Spleen (tissue), 11 donors: ENCODE measurements at regions not wholly inside any gene's neighbourhood (a gene's known extent, or its start where the extent isn't known, plus 50 kb on each side); places are given as distances from the start of the nearest gene placed in this dataset.

Experiments
- DNase-seq: peaks from one replicate; pipeline ENCODE4 v3.0.0-alpha.2; 2020
- H3K27ac ChIP-seq, 8 donors: fragments of 200-600 bp; sonication (generic) in 7 of 8; 1 replicate in 4 of 8; 2 replicates in 4 of 8; pipeline versions ENCODE4 v1.5.0 to v1.8.0; 2016 to 2021; ENCODE audit warnings: inconsistent platforms in 4 of 8, mild to moderate bottlenecking in 4 of 8, moderate library complexity in 1 of 8
- H3K27me3 ChIP-seq, 7 donors: fragments of 200-600 bp; sonication (generic) in 6 of 7; replicated peaks in 1 of 7; 1 replicate in 4 of 7; 2 replicates in 3 of 7; pipeline versions ENCODE4 v1.5.0 to v1.8.0; 2016 to 2021; ENCODE audit warnings: inconsistent platforms in 3 of 7, mild to moderate bottlenecking in 1 of 7
- H3K36me3 ChIP-seq, 6 donors: fragments of 200-600 bp; sonication (generic) in 5 of 6; 1 replicate in 4 of 6; 2 replicates in 2 of 6; pipeline versions ENCODE4 v1.5.0 to v1.8.0; 2016 to 2021; ENCODE audit warnings: inconsistent platforms in 2 of 6
- H3K4me1 ChIP-seq, 6 donors: fragments of 200-600 bp; sonication (generic) in 5 of 6; 1 replicate in 3 of 6; 2 replicates in 3 of 6; pipeline versions ENCODE4 v1.5.0 to v1.8.0; 2016 to 2021; ENCODE audit warnings: inconsistent platforms in 3 of 6
- H3K4me3 ChIP-seq, 8 donors: fragments of 200-600 bp; sonication (generic) in 7 of 8; 1 replicate in 4 of 8; 2 replicates in 4 of 8; pipeline versions ENCODE4 v1.5.0 to v1.8.0; 2016 to 2021; ENCODE audit warnings: inconsistent platforms in 4 of 8, mild to moderate bottlenecking in 4 of 8, moderate library complexity in 2 of 8
- H3K9me3 ChIP-seq, 8 donors: fragments of 200-600 bp; sonication (generic) in 7 of 8; 1 replicate in 4 of 8; 2 replicates in 4 of 8; pipeline versions ENCODE4 v1.5.0 to v1.8.0; 2016 to 2021; ENCODE audit warnings: inconsistent platforms in 4 of 8
- POLR2A ChIP-seq, 3 donors: fragments of 450-650 bp; IDR thresholded peaks; one replicate each; pipeline ENCODE4 v1.5.1; 2017; ENCODE audit warnings: antibody characterized with exemption in 3 of 3, mild to moderate bottlenecking in 1 of 3
- POLR2AphosphoS5 ChIP-seq, 3 donors: sonication (generic); formaldehyde crosslinking; IDR thresholded peaks; one replicate each; pipeline ENCODE4 v1.5.1; 2017; ENCODE audit warnings: antibody characterized with exemption in 3 of 3
- WGBS, 5 donors: extraction: QIAGEN DNeasy Blood & Tissue Kit in 3 of 5; methylation state at CpG; one replicate each; pipeline versions ENCODE4 v1.1.5 to v1.1.7; 2013 to 2018; 5-methylcytosine and 5-hydroxymethylcytosine counted together
- intact Hi-C: fragments of 100-400 bp; cut with DNase I; formaldehyde crosslinking; loops from one replicate; pipeline ENCODE4 v1.15.0; 2023; ENCODE audit warnings: low total_unique reads
- TF ChIP-seq, protein P1 (sequence below), 11 experiments: fragments of 200-600 bp in 7 of 11; fragments of 450-650 bp in 4 of 11; sonication (generic) in 4 of 11; IDR thresholded peaks in 8 of 11; conservative IDR thresholded peaks in 3 of 11; 1 replicate in 7 of 11; 2 replicates in 4 of 11; pipeline versions ENCODE4 v1.4.0 to v1.8.0; 2016 to 2021; ENCODE audit warnings: antibody characterized with exemption in 11 of 11, inconsistent platforms in 4 of 11, mild to moderate bottlenecking in 1 of 11
- donor health status: healthy with polysubstance abuse.
- donor health status: DM: no; HTN: no; CAD: no; lungs with moderate emphysema.
- donor health status: DM: no; HTN: no; CAD: no.
- donor health status: Bipolar disorder and iron deficiency.
- donor health status: healthy.
- donor health status: DM: no; HTN: no; CAD: no.
- donor health status: DM: yes; HTN: yes; CAD: no.

DNA sequence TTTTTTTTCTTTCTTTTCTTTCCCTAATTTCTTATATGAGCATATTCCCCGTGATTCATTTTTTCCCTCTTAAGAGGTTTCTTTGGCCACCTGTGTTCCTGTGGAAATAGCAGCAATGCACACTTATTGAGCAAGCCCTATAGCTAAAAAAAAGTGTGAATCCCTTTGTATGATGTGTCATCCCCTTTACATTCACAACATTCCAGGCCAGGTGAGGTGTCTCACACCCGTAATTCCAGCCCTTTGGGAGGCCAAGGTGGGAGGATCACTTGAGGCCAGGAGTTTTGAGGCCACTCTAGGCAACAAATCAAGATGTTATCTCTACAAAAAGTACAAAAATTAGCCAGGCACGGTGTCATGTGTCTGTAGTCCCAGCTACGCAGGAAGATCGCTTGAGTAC is 700.4 kb upstream of the TBX3 start:
- WGBS, 5 donors, result 84 to 93% (median 87%) methylated on average over 5 of the region's 5 CpGs
- intact Hi-C loops, result no loop called here
- no peak for TF ChIP-seq POLR2A (IDR thresholded peaks at IDR 0.05)
- TF ChIP-seq POLR2AphosphoS5 (IDR thresholded peaks at IDR 0.05), result no peak
- TF ChIP-seq, protein P1, sequence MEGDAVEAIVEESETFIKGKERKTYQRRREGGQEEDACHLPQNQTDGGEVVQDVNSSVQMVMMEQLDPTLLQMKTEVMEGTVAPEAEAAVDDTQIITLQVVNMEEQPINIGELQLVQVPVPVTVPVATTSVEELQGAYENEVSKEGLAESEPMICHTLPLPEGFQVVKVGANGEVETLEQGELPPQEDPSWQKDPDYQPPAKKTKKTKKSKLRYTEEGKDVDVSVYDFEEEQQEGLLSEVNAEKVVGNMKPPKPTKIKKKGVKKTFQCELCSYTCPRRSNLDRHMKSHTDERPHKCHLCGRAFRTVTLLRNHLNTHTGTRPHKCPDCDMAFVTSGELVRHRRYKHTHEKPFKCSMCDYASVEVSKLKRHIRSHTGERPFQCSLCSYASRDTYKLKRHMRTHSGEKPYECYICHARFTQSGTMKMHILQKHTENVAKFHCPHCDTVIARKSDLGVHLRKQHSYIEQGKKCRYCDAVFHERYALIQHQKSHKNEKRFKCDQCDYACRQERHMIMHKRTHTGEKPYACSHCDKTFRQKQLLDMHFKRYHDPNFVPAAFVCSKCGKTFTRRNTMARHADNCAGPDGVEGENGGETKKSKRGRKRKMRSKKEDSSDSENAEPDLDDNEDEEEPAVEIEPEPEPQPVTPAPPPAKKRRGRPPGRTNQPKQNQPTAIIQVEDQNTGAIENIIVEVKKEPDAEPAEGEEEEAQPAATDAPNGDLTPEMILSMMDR (IDR thresholded peaks at IDR 0.05 in 8 of 11, conservative IDR thresholded peaks at IDR 0.05 in 3 of 11), result no peak

DNA sequence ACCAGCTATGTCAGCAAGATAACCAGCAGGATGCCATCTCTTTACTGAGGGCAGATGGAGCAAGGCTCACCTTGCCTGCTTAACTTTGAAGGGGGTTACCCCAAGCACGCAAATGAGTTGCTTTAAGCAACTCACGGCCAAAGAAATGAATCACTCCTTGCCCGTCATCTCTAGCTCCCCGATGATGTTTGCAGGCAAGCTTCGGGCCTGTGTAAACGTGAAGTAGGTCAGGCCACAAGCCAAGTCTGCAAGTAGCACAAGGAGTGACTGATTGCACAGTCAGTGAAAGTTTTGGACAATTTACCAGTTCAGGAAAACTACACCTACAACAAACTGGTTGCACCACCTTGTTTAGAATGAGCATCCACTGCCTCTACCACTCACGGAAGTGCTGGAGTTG is 699.7 kb upstream of the TBX3 start:
- DNase-seq, result no peak
- Histone ChIP-seq H3K9me3 (no peaks in the 10 kb centered on the region), H3K4me3 (no peak overlapping the region), H3K27me3 (peaks cover 0 to 13% (median 0%) of the 10 kb centered on the region in 7 donors), H3K4me1 (no peaks in the 10 kb centered on the region), H3K36me3 (no peaks in the 10 kb centered on the region), H3K27ac (no peak overlapping the region)
- WGBS, 5 donors, result 75 to 95% (median 87%) methylated on average over 7 of the region's 7 CpGs
- intact Hi-C loops, result no loop called here
- TF ChIP-seq POLR2A (IDR thresholded peaks at IDR 0.05) (no peak), POLR2AphosphoS5 (IDR thresholded peaks at IDR 0.05) (no peak)
- TF ChIP-seq, protein P1 (IDR thresholded peaks at IDR 0.05 in 8 of 11, conservative IDR thresholded peaks at IDR 0.05 in 3 of 11), result no peak

More for the DNA sequence above, 700.4 kb upstream of the TBX3 start:
- Histone ChIP-seq H3K27me3 (peaks cover 0 to 9% (median 0%) of the 10 kb centered on the region in 7 donors), H3K27ac (no peak overlapping the region), H3K4me1 (no peaks in the 10 kb centered on the region), H3K36me3 (no peaks in the 10 kb centered on the region), H3K4me3 (no peak overlapping the region), H3K9me3 (no peaks in the 10 kb centered on the region)
- DNase-seq, result no peak

DNA sequence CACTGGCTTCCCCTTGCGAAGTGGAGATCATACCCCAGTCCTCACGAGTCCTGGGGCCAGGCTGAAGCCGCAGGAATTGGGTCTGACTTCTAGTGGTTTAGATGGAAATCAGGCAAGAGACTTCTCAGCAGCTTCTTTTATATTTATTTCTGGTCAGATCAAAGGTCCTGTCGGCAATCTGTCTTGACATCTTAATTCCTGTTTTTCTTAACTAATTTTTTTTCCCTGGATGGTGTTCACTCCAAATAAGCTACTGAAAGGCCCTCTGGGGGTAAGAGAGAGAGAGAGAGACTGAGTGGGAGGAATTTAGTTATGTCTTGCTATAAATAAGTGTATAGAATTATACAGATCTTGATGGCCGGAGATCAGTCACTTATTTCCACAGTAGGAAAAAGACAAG is 698.7 kb upstream of the TBX3 start:
- Histone ChIP-seq H3K4me3 (no peak overlapping the region), H3K27me3 (peaks cover 0 to 13% (median 0%) of the 10 kb centered on the region in 7 donors), H3K36me3 (no peaks in the 10 kb centered on the region), H3K4me1 (no peaks in the 10 kb centered on the region), H3K9me3 (no peaks in the 10 kb centered on the region), H3K27ac (no peak overlapping the region)
- WGBS, 5 donors, result 66 to 80% (median 77%) methylated on average over 5 of the region's 5 CpGs
- DNase-seq, result no peak
- TF ChIP-seq, protein P1 (IDR thresholded peaks at IDR 0.05 in 8 of 11, conservative IDR thresholded peaks at IDR 0.05 in 3 of 11), result no peak
- TF ChIP-seq POLR2A (IDR thresholded peaks at IDR 0.05) (no peak), POLR2AphosphoS5 (IDR thresholded peaks at IDR 0.05) (no peak)
- intact Hi-C loops, result no loop called here

DNA sequence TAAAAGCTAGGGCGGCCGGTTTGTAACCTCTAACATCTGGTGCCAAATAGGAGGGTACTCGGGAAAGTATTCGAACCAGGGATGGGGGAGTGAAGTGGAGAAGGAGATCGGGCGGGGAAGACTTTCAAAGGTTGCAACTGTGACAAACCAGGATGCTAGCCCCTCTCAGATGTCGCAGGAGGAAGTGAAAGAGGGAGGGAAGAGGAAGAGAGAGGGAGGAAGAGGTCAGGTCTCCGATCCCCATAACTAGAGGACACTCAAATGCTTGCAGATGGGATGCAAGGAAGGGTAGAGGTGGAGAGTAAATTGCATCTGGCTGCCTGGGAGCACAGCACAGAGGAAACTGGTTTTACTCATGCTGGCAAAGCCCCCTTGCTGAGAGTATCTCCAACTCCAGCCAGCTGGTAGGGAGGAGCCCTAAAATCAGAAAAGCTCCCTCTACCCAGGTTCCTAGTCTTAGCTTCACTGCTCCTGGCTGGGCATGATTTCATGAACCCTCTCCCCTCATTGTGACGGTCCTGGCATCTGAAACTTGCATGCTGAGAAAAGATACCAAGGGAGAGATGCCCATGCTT is 696.7 kb upstream of the TBX3 start:
- Histone ChIP-seq H3K4me1 (no peaks in the 10 kb centered on the region), H3K9me3 (no peaks in the 10 kb centered on the region), H3K4me3 (no peak overlapping the region), H3K27me3 (peaks cover 0 to 13% (median 0%) of the 10 kb centered on the region in 7 donors), H3K36me3 (no peaks in the 10 kb centered on the region), H3K27ac (no peak overlapping the region)
- no peak for DNase-seq
- 38 to 45% (median 42%) methylated on average over 9 of the region's 9 CpGs for WGBS, 5 donors
- TF ChIP-seq, protein P1 (IDR thresholded peaks at IDR 0.05 in 8 of 11, conservative IDR thresholded peaks at IDR 0.05 in 3 of 11), result no peak
- no peak for TF ChIP-seq POLR2A (IDR thresholded peaks at IDR 0.05)
- no peak for TF ChIP-seq POLR2AphosphoS5 (IDR thresholded peaks at IDR 0.05)
- intact Hi-C loops, result no loop called here
